Activated CD8-positive, alpha-beta T cell treated with anti-CD3 and anti-CD28 coated beads for 36 hours (primary cell): ENCODE measurements at regions not wholly inside any gene's neighbourhood (a gene's known extent, or its start where the extent isn't known, plus 50 kb on each side); places are given as distances from the start of the nearest gene placed in this dataset.

ENCODE experiments used
- ATAC-seq: fragments of 200-7000 bp; cut with Tn5 transposase; one replicate; pipeline ENCODE4 v1.10.0; 2021; ENCODE audit warnings: mild to moderate bottlenecking, moderate library complexity
- CTCF ChIA-PET: fragments of 350-600 bp; sonication (Branson Sonifier 250); formaldehyde crosslinking; loops from one replicate; lab custom pipeline; 2021; ENCODE audit warnings: antibody characterized with exemption; lab: Charles Lee
- POLR2A ChIA-PET: fragments of 350-600 bp; sonication (Branson Sonifier 250); formaldehyde crosslinking; loops from one replicate; lab custom pipeline; 2021; ENCODE audit warnings: antibody characterized with exemption; lab: Charles Lee
- DNase-seq: peaks from one replicate; pipeline ENCODE4 v3.0.0-alpha.2; 2020
- H3K27ac Mint-ChIP-seq: one replicate; pipeline ENCODE4 v1.8.0; 2021; ENCODE audit warnings: mild to moderate bottlenecking, mixed read lengths
- H3K27me3 Mint-ChIP-seq: one replicate; pipeline ENCODE4 v1.8.0; 2021; ENCODE audit warnings: mixed read lengths
- H3K36me3 Mint-ChIP-seq: one replicate; pipeline ENCODE4 v1.8.0; 2021; ENCODE audit warnings: low read depth, mixed read lengths
- H3K4me1 Mint-ChIP-seq: one replicate; pipeline ENCODE4 v1.8.0; 2021; ENCODE audit warnings: low read depth, mixed read lengths
- H3K4me3 Mint-ChIP-seq: one replicate; pipeline ENCODE4 v1.8.0; 2021; ENCODE audit warnings: mild to moderate bottlenecking, moderate library complexity, mixed read lengths
- H3K9me3 Mint-ChIP-seq: one replicate; pipeline ENCODE4 v1.8.0; 2021; ENCODE audit warnings: mixed read lengths
- CTCF ChIP-seq: fragments of 200-600 bp; IDR thresholded peaks from one replicate; pipeline ENCODE4 v1.8.0; 2022; ENCODE audit warnings: antibody characterized with exemption, mild to moderate bottlenecking
- intact Hi-C: fragments of 100-400 bp; cut with micrococcal nuclease; formaldehyde crosslinking; loops from one replicate; pipeline ENCODE4 v1.10.0; 2022

GRCh38 chr4:144901141-144901540 lies 196.9 kb downstream of the ANAPC10 start:
- POLR2A ChIA-PET, result no interaction called here
- DNase-seq, result no peak
- H3K4me1 Mint-ChIP-seq, result no peaks in the 10 kb centered on the region
- ATAC-seq, result no peak
- CTCF ChIA-PET, result no interaction called here
- H3K4me3 Mint-ChIP-seq, result no peak overlapping the region
- H3K27me3 Mint-ChIP-seq, result no peaks in the 10 kb centered on the region
- intact Hi-C loops, result no loop called here
- no peak for TF ChIP-seq CTCF
- H3K9me3 Mint-ChIP-seq, result peaks cover 2% of the 10 kb centered on the region
- no peak overlapping the region for H3K27ac Mint-ChIP-seq
- H3K36me3 Mint-ChIP-seq, result no peaks in the 10 kb centered on the region

GRCh38 chr4:144902614-144903013 lies 195.4 kb downstream of the ANAPC10 start:
- CTCF ChIA-PET, result interaction anchor here (1.8 kb wide), 1 partner anchor 158 kb away, joined by 3 read pairs; no protein-coding TSS in a partner anchor
- no peak overlapping the region for H3K4me3 Mint-ChIP-seq
- H3K4me1 Mint-ChIP-seq, result no peaks in the 10 kb centered on the region
- H3K27me3 Mint-ChIP-seq, result no peaks in the 10 kb centered on the region
- intact Hi-C loops, result no loop called here
- ATAC-seq (no peak), DNase-seq (no peak)
- POLR2A ChIA-PET, result no interaction called here
- no peak for TF ChIP-seq CTCF
- no peak overlapping the region for H3K27ac Mint-ChIP-seq
- H3K9me3 Mint-ChIP-seq, result peaks cover 2% of the 10 kb centered on the region
- H3K36me3 Mint-ChIP-seq, result no peaks in the 10 kb centered on the region

- DNase-seq (no peak), ATAC-seq (no peak)
- Mint-ChIP-seq H3K9me3 (no peaks in the 10 kb centered on the region), H3K27ac (no peak overlapping the region), H3K27me3 (no peaks in the 10 kb centered on the region), H3K4me3 (no peak overlapping the region), H3K4me1 (no peaks in the 10 kb centered on the region), H3K36me3 (no peaks in the 10 kb centered on the region)
- ChIA-PET CTCF (interaction anchor here (0.9 kb wide), 1 partner anchor 9 kb away, joined by 4 read pairs; no protein-coding TSS in a partner anchor), POLR2A (no interaction called here)
- no peak for TF ChIP-seq CTCF
- intact Hi-C loops, result no loop called here
Observed at GRCh38 chr4:144903953-144904711, 193.9 kb downstream of the ANAPC10 start.

GRCh38 chr4:144905286-144905685 lies 192.7 kb downstream of the ANAPC10 start:
- DNase-seq (no peak), ATAC-seq (no peak)
- Mint-ChIP-seq H3K4me1 (no peaks in the 10 kb centered on the region), H3K27me3 (no peaks in the 10 kb centered on the region), H3K27ac (no peak overlapping the region), H3K4me3 (no peak overlapping the region), H3K36me3 (no peaks in the 10 kb centered on the region), H3K9me3 (no peaks in the 10 kb centered on the region)
- POLR2A ChIA-PET, result no interaction called here
- intact Hi-C loops, result no loop called here
- TF ChIP-seq CTCF, result no peak
- CTCF ChIA-PET, result no interaction called here

- Mint-ChIP-seq H3K36me3 (no peaks in the 10 kb centered on the region), H3K4me3 (no peak overlapping the region), H3K9me3 (no peaks in the 10 kb centered on the region), H3K27ac (no peak overlapping the region), H3K4me1 (no peaks in the 10 kb centered on the region), H3K27me3 (no peaks in the 10 kb centered on the region)
- ATAC-seq (no peak), DNase-seq (no peak)
- intact Hi-C loops, result no loop called here
- POLR2A ChIA-PET, result no interaction called here
- CTCF ChIA-PET, result no interaction called here
- TF ChIP-seq CTCF, result no peak
Observed at GRCh38 chr4:144906181-144906925, 191.6 kb downstream of the ANAPC10 start.
